IMR-90 (cell line): ENCODE measurements at regions not wholly inside any gene's neighbourhood (a gene's known extent, or its start where the extent isn't known, plus 50 kb on each side); places are given as distances from the start of the nearest gene placed in this dataset.

ENCODE experiments used
- ATAC-seq: fragments of 200-7000 bp; cut with Tn5 transposase; 2 replicates; pipeline ENCODE4 v1.9.1; 2020; ENCODE audit warnings: low read depth, mild to moderate bottlenecking, moderate library complexity
- BruUV-seq: library from RNA; stranded (reverse); fragments of 400-500 nt; replicated peaks from 2 replicates; lab custom pipeline; 2021; lab: Mats Ljungman, UMichigan
- CTCF ChIA-PET: fragments of 300-600 bp; formaldehyde crosslinking; extraction: SDS; loops from one replicate; lab custom pipeline; 2021; ENCODE audit warnings: antibody characterized with exemption; lab: Yijun Ruan, JAX
- POLR2A ChIA-PET: fragments of 300-600 bp; sonication (Branson Sonifier 250); formaldehyde crosslinking; loops from one replicate; lab custom pipeline; 2022; ENCODE audit warnings: antibody characterized with exemption; ENCODE audit not compliant: unreplicated experiment; lab: Charles Lee
- DNase-seq: peaks from one replicate; pipeline ENCODE4 v3.0.0; 2013
- H2AFZ ChIP-seq: replicated peaks from 2 replicates; pipeline ENCODE3; 2013; ENCODE audit warnings: low read length, mild to moderate bottlenecking; ENCODE audit not compliant: poor library complexity
- H2AK5ac ChIP-seq: 2 replicates; pipeline ENCODE4 v1.6.1; 2013; ENCODE audit warnings: low read depth, low read length, inconsistent platforms
- H2AK9ac ChIP-seq: replicated peaks from 2 replicates; pipeline ENCODE3; 2013; ENCODE audit warnings: mild to moderate bottlenecking, low read depth, low read length, moderate library complexity; ENCODE audit not compliant: poor library complexity
- H2BK120ac ChIP-seq: 2 replicates; pipeline ENCODE4 v1.6.1; 2013; ENCODE audit warnings: low read depth, low read length, inconsistent platforms
- H2BK15ac ChIP-seq: 3 replicates; pipeline ENCODE4 v1.6.1; 2013; ENCODE audit warnings: low read depth, low read length, inconsistent platforms
- H2BK20ac ChIP-seq: 2 replicates; pipeline ENCODE4 v1.6.1; 2013; ENCODE audit warnings: low read depth, mild to moderate bottlenecking, inconsistent platforms, low read length, moderate library complexity
- H2BK5ac ChIP-seq: 2 replicates; pipeline ENCODE4 v1.6.1; 2013; ENCODE audit warnings: mild to moderate bottlenecking, low read depth, low read length, inconsistent platforms; ENCODE audit not compliant: poor library complexity, severe bottlenecking
- H3K14ac ChIP-seq: replicated peaks from 2 replicates; pipeline ENCODE4 v1.6.1; 2013; ENCODE audit warnings: low read depth, low read length, inconsistent platforms
- H3K18ac ChIP-seq: 2 replicates; pipeline ENCODE4 v1.6.1; 2013; ENCODE audit warnings: low read depth, low read length, control low read depth
- H3K23ac ChIP-seq: 2 replicates; pipeline ENCODE4 v1.6.1; 2013; ENCODE audit warnings: low read depth, low read length, inconsistent platforms
- H3K27ac ChIP-seq: 2 replicates; pipeline ENCODE4 v1.5.1; 2013; ENCODE audit warnings: mild to moderate bottlenecking, control low read depth, low read length; ENCODE audit not compliant: insufficient read depth
- H3K27me3 ChIP-seq: 2 replicates; pipeline ENCODE4 v1.6.1; 2013; ENCODE audit warnings: low read length; ENCODE audit not compliant: control insufficient read depth, insufficient read depth
- H3K36me3 ChIP-seq: 2 replicates; pipeline ENCODE4 v1.6.1; 2013; ENCODE audit warnings: low read length, mixed read lengths; ENCODE audit not compliant: control insufficient read depth, insufficient read depth
- H3K4ac ChIP-seq: 2 replicates; pipeline ENCODE4 v1.6.1; 2013; ENCODE audit warnings: low read depth, low read length, inconsistent platforms
- H3K4me1 ChIP-seq: 2 replicates; pipeline ENCODE4 v1.6.1; 2013; ENCODE audit warnings: low read length, mixed read lengths; ENCODE audit not compliant: control insufficient read depth, insufficient read depth
- H3K4me2 ChIP-seq: 2 replicates; pipeline ENCODE4 v1.6.1; 2013; ENCODE audit warnings: low read depth, mild to moderate bottlenecking, control low read depth, low read length, moderate library complexity
- H3K4me3 ChIP-seq: 2 replicates; pipeline ENCODE4 v1.5.1; 2013; ENCODE audit warnings: low read depth, mild to moderate bottlenecking, control low read depth, low read length, moderate library complexity; ENCODE audit not compliant: insufficient read depth
- H3K56ac ChIP-seq: 2 replicates; pipeline ENCODE4 v1.6.1; 2013; ENCODE audit warnings: low read length, inconsistent platforms; ENCODE audit not compliant: insufficient read depth; ENCODE audit errors: extremely low read depth
- H3K79me1 ChIP-seq, 2 experiments: 2 replicates each; pipeline ENCODE4 v1.6.1; 2013; ENCODE audit warnings: low read length in 2 of 2, inconsistent platforms in 1 of 2, low read depth in 1 of 2
- H3K9ac ChIP-seq: 2 replicates; pipeline ENCODE4 v1.6.1; 2013; ENCODE audit warnings: low read depth, low read length, control low read depth
- H3K9me1 ChIP-seq: 2 replicates; pipeline ENCODE4 v1.6.1; 2013; ENCODE audit warnings: low read length, inconsistent platforms; ENCODE audit not compliant: insufficient read depth
- H3K9me3 ChIP-seq: 2 replicates; pipeline ENCODE4 v1.6.1; 2013; ENCODE audit warnings: low read length; ENCODE audit not compliant: control insufficient read depth, insufficient read depth
- H4K20me1 ChIP-seq: 2 replicates; pipeline ENCODE4 v1.6.1; 2013; ENCODE audit warnings: low read length, inconsistent platforms; ENCODE audit not compliant: insufficient read depth
- H4K5ac ChIP-seq: 2 replicates; pipeline ENCODE4 v1.6.1; 2013; ENCODE audit warnings: mild to moderate bottlenecking, low read depth, low read length, control low read depth
- H4K8ac ChIP-seq, 2 experiments: 2 replicates each; pipeline ENCODE4 v1.6.1; 2013; ENCODE audit warnings: low read depth in 2 of 2, low read length in 2 of 2, control low read depth in 1 of 2, inconsistent platforms in 1 of 2
- H4K91ac ChIP-seq: 2 replicates; pipeline ENCODE4 v1.6.1; 2013; ENCODE audit warnings: low read depth, low read length, inconsistent platforms; ENCODE audit not compliant: insufficient read depth
- CEBPB ChIP-seq: IDR thresholded peaks from 2 replicates; pipeline ENCODE4 v1.6.1; 2012; ENCODE audit warnings: low read depth, low read length, improper control_type of control experiment
- CHD1 ChIP-seq: IDR thresholded peaks from 2 replicates; pipeline ENCODE4 v1.6.1; 2012; ENCODE audit warnings: low read depth, low read length, improper control_type of control experiment
- FOS ChIP-seq: fragments of 150-350 bp; IDR thresholded peaks from 2 replicates; pipeline ENCODE4 v1.6.1; 2016; ENCODE audit warnings: low read depth, low read length
- MAFK ChIP-seq: IDR thresholded peaks from 2 replicates; pipeline ENCODE4 v1.6.1; 2012; ENCODE audit warnings: low read depth, low read length, improper control_type of control experiment
- POLR2A ChIP-seq: IDR thresholded peaks from 2 replicates; pipeline ENCODE4 v1.6.1; 2012; ENCODE audit warnings: mild to moderate bottlenecking, low read depth, low read length
- RFX5 ChIP-seq: IDR thresholded peaks from 2 replicates; pipeline ENCODE4 v1.8.0; 2012; ENCODE audit warnings: low read depth, mild to moderate bottlenecking, low read length, moderate library complexity
- SMC3 ChIP-seq: fragments of 150-350 bp; IDR thresholded peaks from 2 replicates; pipeline ENCODE4 v1.6.1; 2016; ENCODE audit warnings: low read depth, mild to moderate bottlenecking, antibody characterized with exemption, low read length, moderate library complexity
- WGBS, 2 experiments: methylation state at CpG; one replicate each; pipeline versions ENCODE4 v1.1.5 to v1.1.7; 2013; ENCODE audit warnings: missing lambda C conversion rate in 2 of 2; ENCODE audit not compliant: insufficient read length in 1 of 2; ENCODE audit errors: extremely low coverage in 2 of 2; 5-methylcytosine and 5-hydroxymethylcytosine counted together
- dilution Hi-C: fragments of 300-500 bp; cut with HindIII; formaldehyde crosslinking; loops from one replicate; pipeline ENCODE4 v1.14.3; 2018; ENCODE audit warnings: low sequenced_read_pairs; ENCODE audit not compliant: unreplicated experiment
- in situ Hi-C: fragments of 300-500 bp; cut with MboI; formaldehyde crosslinking; loops from 3 replicates; pipeline ENCODE4 v1.14.3; 2019; ENCODE audit warnings: low sequenced_read_pairs, inconsistent platforms, mixed read lengths
- intact Hi-C: fragments of 100-400 bp; cut with micrococcal nuclease; formaldehyde crosslinking; loops from 2 replicates; pipeline ENCODE4 v1.10.0; 2022
- TF ChIP-seq, protein P1 (sequence below): conservative IDR thresholded peaks from 2 replicates; pipeline ENCODE4 v1.5.1; 2012; ENCODE audit warnings: mild to moderate bottlenecking, low read depth, low read length, improper control_type of control experiment

DNA sequence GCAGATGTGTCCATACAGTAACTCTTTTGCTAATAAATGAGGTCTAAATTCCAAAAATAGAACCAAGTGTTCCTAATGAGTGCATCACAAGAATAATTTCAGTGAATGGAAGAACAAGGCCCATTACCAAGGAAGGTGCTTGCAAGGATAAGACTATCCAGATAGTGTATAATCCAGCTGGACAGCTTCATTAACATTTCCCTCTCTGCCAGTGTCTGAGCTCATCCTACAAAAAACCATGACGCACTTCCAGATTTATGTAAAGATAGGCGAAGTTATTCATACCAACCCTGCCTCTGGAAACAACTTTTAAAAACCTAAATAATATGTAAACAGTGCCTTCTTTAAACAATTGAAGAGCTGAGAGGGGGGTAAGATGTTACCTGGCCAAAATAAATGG lies 177.9 kb upstream of the STK26 start:
- Histone ChIP-seq H3K79me1 (no peaks in the 10 kb centered on the region), H3K4me2 (no peak overlapping the region), H3K27ac (no peak overlapping the region), H4K5ac (no peak overlapping the region), H2AK9ac (no peak overlapping the region), H2AK5ac (no peak overlapping the region), H3K4me3 (no peak overlapping the region), H2AFZ (no peak overlapping the region), H3K14ac (no peak overlapping the region), H3K56ac (no peak overlapping the region), H3K18ac (no peak overlapping the region), H3K4me1 (no peaks in the 10 kb centered on the region), H3K27me3 (peaks cover 8% of the 10 kb centered on the region), H3K9me1 (no peaks in the 10 kb centered on the region), H3K36me3 (no peaks in the 10 kb centered on the region), H3K23ac (no peak overlapping the region), H3K9ac (no peak overlapping the region), H2BK20ac (no peak overlapping the region), H4K8ac (no peak overlapping the region), H3K4ac (no peak overlapping the region), H4K20me1 (no peaks in the 10 kb centered on the region), H2BK15ac (no peak overlapping the region), H2BK120ac (no peak overlapping the region), H3K9me3 (no peaks in the 10 kb centered on the region), H2BK5ac (no peak overlapping the region), H4K91ac (no peak overlapping the region)
- WGBS, 2 experiments, result no CpG with 5 or more reads among the region's 2 CpGs
- no TSS peak for BruUV-seq
- ChIA-PET CTCF (interaction anchor here (0.5 kb wide), 1 partner anchor 12 kb away, joined by 5 read pairs; no protein-coding TSS in a partner anchor), POLR2A (no interaction called here)
- intact Hi-C loops (no loop called here), in situ Hi-C loops (loop anchor here (25.0 kb wide), 1 partner anchor 792 kb away; no protein-coding TSS in a partner anchor), dilution Hi-C loops (no loop called here)
- DNase-seq, result no peak
- no peak for TF ChIP-seq SMC3
- no peak for TF ChIP-seq MAFK
- no peak for TF ChIP-seq FOS
- no peak for TF ChIP-seq POLR2A
- no peak for TF ChIP-seq CEBPB
- no peak for TF ChIP-seq RFX5
- no peak for TF ChIP-seq CHD1
- TF ChIP-seq, protein P1, sequence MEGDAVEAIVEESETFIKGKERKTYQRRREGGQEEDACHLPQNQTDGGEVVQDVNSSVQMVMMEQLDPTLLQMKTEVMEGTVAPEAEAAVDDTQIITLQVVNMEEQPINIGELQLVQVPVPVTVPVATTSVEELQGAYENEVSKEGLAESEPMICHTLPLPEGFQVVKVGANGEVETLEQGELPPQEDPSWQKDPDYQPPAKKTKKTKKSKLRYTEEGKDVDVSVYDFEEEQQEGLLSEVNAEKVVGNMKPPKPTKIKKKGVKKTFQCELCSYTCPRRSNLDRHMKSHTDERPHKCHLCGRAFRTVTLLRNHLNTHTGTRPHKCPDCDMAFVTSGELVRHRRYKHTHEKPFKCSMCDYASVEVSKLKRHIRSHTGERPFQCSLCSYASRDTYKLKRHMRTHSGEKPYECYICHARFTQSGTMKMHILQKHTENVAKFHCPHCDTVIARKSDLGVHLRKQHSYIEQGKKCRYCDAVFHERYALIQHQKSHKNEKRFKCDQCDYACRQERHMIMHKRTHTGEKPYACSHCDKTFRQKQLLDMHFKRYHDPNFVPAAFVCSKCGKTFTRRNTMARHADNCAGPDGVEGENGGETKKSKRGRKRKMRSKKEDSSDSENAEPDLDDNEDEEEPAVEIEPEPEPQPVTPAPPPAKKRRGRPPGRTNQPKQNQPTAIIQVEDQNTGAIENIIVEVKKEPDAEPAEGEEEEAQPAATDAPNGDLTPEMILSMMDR, result no peak
- no peak for ATAC-seq
